GM13977 (cell line): ENCODE measurements at regions not wholly inside any gene's neighbourhood (a gene's known extent, or its start where the extent isn't known, plus 50 kb on each side); places are given as distances from the start of the nearest gene placed in this dataset.

Experiments used
- DNase-seq: peaks from one replicate; pipeline ENCODE4 v3.0.0; 2012; ENCODE audit warnings: low spot score
- in situ Hi-C: fragments of 300-500 bp; cut with MboI; formaldehyde crosslinking; loops from one replicate; pipeline ENCODE4 v1.12.0; 2022; ENCODE audit warnings: low sequenced_read_pairs, low pct_unique_long_range_greater_than_20kb, mixed read lengths, inconsistent platforms; ENCODE audit not compliant: unreplicated experiment
- TF ChIP-seq, protein P1 (sequence below): IDR thresholded peaks from 2 replicates; pipeline ENCODE4 v1.5.1; 2012; ENCODE audit warnings: mild to moderate bottlenecking, control low read depth; ENCODE audit not compliant: insufficient read depth; ENCODE audit errors: extremely low read depth, missing control alignments

DNA sequence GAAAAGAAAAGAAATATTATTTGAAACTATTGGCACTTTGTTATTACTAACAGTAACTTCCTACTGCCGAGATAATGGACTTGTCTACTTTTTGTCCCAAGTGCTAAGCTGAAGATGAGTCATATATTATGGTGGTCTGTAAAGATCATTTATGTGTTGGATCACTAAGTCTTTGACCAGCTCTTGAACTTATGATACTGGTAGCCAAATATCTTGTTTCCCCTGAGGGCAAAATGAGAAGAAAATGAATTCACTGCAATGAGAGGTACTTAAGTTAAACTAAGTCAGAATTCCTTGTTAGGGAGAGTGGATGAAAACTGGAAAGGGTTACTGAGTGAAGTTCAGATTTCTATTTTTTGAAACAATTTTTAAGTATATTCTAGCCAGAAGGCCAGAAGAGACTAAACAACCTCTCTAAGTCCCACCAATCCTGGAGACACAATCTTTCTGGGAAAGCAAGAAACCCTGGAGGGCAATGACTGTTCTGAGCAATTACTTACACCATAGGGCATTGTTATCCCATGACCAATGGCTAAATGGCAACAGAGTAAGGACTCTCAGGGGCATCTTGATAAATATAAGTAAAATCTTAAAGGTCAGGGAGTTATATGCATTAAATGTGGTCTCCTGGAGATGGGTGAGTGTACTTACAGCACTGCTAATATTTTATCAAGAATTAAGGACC, 287.7 kb downstream of the STIM2 start:
- TF ChIP-seq, protein P1, sequence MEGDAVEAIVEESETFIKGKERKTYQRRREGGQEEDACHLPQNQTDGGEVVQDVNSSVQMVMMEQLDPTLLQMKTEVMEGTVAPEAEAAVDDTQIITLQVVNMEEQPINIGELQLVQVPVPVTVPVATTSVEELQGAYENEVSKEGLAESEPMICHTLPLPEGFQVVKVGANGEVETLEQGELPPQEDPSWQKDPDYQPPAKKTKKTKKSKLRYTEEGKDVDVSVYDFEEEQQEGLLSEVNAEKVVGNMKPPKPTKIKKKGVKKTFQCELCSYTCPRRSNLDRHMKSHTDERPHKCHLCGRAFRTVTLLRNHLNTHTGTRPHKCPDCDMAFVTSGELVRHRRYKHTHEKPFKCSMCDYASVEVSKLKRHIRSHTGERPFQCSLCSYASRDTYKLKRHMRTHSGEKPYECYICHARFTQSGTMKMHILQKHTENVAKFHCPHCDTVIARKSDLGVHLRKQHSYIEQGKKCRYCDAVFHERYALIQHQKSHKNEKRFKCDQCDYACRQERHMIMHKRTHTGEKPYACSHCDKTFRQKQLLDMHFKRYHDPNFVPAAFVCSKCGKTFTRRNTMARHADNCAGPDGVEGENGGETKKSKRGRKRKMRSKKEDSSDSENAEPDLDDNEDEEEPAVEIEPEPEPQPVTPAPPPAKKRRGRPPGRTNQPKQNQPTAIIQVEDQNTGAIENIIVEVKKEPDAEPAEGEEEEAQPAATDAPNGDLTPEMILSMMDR = no peak
- no peak for DNase-seq
- in situ Hi-C loops = no loop called here

DNA sequence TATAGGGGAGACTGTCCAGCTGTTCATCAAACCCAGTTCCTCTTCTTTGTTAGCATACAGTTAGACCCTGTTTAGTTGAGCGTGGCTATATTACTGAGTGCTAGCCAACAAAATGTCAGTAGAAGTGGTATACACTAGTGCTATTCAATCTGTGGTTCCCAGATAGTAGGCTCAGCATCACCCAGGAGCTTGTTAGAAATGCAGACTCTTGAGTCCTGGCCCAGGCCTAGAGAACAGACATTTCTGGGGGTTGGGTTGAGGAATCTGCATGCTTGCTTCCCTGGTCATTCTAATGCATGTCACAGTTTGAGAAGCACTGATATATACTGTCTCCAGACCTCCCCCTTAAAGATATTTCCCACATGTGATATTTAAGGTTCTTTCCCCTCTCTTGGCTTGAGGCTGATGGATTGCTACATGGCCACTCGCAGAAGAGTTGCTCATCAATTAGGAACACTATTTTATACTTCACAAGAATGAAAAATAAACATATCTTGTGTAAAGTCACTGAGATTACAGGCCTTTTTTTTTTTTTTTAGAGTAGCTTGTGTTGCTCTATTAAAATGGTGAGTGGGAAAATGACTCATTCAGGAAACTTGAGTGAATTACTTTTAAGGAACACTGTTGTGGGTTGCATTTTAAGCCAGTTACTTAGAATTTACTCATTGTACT, 289.0 kb downstream of the STIM2 start:
- TF ChIP-seq, protein P1 = no peak
- no peak for DNase-seq
- in situ Hi-C loops = no loop called here

DNA sequence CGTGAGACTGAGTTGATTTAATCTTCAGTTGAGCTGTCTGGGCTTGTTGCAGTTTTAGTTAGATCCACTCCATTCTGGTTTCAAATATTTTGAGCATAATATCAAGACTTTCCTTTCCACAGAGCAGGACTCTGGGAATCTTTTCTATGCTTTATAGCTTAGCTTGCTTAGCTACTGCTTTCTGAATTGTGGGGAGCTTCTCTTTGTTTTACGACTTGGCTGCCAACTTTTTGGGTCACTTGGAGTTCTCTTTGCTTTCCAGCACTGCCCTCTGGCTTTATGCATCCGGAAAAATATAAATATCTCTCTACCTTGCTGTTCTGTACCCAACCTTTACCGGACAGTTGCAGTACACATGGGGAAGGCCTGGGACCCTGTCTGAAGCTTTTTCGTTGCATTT, 292.1 kb downstream of the STIM2 start:
- TF ChIP-seq, protein P1 = no peak
- DNase-seq = no peak
- in situ Hi-C loops = no loop called here

DNA sequence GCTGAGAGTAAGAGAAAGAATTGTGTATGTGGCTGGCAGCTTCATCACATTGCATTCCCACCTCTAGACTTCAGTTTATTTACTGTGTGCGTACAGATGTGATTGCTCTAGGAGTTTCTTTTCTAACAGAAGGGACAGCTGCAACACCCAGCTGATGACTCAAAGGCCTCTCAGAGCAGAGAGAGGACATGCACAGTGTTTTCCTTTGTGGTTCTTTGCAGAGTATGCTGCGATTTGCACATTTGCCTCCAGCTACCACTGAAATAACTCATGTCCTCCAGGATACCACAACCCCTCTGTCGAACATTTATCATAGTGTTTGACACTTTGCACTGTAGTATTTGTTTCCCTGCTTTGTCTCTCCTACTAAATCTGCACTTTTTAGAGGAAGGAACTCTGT, 294.1 kb downstream of the STIM2 start:
- in situ Hi-C loops = no loop called here
- TF ChIP-seq, protein P1 = no peak
- DNase-seq = no peak

DNA sequence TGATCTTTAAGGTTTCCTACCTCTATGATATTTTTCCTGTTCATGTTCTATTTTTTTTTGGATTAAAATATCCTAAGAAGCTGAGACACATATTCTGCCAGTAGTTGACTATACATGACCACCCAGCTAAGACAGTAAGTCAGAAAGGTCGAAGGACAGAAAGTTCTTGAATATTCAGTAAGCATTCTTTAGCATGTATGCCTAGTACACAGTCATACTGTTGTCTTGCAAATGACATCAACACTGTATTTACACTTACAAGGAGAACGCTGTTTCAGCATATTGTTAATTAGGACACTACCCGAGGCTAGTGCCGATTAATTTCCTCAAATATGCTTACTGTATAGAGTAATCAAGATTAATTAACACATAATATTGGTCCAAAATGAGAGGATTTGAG, 300.6 kb downstream of the STIM2 start:
- in situ Hi-C loops = no loop called here
- no peak for DNase-seq
- TF ChIP-seq, protein P1 = no peak

DNA sequence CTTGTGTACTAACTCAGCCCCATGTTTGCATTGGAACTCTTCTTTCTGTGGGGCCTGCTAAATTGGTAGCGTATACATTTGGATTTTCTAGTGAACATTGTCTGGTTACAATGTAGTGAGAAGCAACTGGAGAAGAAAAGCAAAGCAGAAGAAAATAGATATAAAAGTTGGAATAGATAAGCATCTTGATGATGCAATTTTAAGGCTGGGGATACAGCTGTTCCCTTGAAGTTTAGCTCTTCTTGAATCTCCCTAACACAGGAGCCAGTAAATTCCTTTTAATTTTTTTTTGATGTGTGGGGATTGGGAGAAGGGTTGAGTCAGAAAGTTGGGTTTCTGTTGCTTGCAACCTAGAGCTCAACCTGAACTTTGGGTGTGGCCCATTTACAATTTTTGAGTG, 308.1 kb downstream of the STIM2 start:
- DNase-seq = no peak
- TF ChIP-seq, protein P1 = no peak
- in situ Hi-C loops = no loop called here
